MM.1S (cell line): ENCODE measurements at regions not wholly inside any gene's neighbourhood (a gene's known extent, or its start where the extent isn't known, plus 50 kb on each side); places are given as distances from the start of the nearest gene placed in this dataset.
"Not testable (repeated sequence)": the region's sequence is repeated elsewhere in the genome, so short reads cannot be mapped to it uniquely, and the experiment has no call there.

Source experiments
- EZH2 ChIP-seq: fragments of 300-600 bp; sonication (generic); optimal IDR thresholded peaks from 2 replicates; pipeline ENCODE3; 2017; ENCODE audit warnings: low read depth, mild to moderate bottlenecking, antibody characterized with exemption, low read length, mixed read lengths
- EZH2phosphoT487 ChIP-seq: fragments of 300-600 bp; sonication (generic); IDR thresholded peaks from 2 replicates; pipeline ENCODE4 v1.6.1; 2018; ENCODE audit warnings: antibody characterized with exemption, low read length
- TF ChIP-seq, protein P1 (sequence below): fragments of 300-600 bp; sonication (generic); IDR thresholded peaks from 2 replicates; pipeline ENCODE4 v1.5.1; 2016; ENCODE audit warnings: antibody characterized with exemption, low read length, mixed read lengths

DNA sequence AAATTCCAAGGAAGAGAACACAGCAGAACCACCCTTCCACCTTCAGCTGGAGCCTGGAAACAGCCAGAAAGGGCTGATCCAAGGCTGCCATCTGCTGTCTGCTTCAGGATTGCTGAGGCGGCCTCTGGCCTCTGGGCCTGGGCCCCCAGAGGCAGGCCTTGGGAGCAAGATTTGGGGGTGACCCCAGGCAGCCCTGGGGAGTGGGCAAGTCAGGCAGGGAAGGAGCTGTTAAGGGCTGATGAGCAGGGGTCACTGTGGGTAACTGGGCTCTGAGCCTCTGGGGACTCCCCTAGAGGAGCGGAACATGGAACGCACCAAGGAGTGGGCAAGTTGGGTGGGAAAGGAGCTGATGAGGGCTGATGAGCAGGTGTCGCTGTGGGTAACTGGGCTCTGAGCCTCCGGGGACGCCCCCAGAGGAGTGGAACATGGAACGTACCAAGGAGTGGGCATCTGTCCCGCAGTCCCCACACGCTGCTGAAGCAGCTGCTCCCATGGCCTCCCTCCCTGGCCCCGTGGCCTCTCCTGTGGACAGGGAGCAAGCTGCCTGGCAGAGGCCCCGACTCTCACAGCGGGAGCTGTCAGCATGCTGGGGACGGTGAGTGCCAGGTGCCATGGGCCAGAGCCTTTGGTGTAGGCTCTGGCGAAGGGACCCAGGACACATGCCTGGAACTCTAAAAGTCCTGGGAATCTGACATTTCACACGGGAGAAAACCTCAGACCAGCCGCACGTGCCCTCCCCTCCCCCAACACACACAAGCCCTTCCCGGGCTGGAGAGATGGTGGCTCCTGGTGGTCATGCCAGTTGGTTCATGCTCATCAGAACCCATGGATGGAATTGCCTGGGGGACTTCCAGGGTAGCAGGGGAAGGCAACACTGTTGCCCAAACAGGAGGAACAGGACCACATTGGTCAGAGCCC, 148.8 kb downstream of the NPIPB11 start:
- TF ChIP-seq, protein P1, sequence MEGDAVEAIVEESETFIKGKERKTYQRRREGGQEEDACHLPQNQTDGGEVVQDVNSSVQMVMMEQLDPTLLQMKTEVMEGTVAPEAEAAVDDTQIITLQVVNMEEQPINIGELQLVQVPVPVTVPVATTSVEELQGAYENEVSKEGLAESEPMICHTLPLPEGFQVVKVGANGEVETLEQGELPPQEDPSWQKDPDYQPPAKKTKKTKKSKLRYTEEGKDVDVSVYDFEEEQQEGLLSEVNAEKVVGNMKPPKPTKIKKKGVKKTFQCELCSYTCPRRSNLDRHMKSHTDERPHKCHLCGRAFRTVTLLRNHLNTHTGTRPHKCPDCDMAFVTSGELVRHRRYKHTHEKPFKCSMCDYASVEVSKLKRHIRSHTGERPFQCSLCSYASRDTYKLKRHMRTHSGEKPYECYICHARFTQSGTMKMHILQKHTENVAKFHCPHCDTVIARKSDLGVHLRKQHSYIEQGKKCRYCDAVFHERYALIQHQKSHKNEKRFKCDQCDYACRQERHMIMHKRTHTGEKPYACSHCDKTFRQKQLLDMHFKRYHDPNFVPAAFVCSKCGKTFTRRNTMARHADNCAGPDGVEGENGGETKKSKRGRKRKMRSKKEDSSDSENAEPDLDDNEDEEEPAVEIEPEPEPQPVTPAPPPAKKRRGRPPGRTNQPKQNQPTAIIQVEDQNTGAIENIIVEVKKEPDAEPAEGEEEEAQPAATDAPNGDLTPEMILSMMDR = not testable (repeated sequence)
- TF ChIP-seq EZH2, EZH2phosphoT487: not testable (repeated sequence)
